Testis (tissue), 2 donors: ENCODE measurements at regions not wholly inside any gene's neighbourhood (a gene's known extent, or its start where the extent isn't known, plus 50 kb on each side); places are given as distances from the start of the nearest gene placed in this dataset.

Source experiments
- DNase-seq: peaks from one replicate; pipeline ENCODE4 v3.0.0-alpha.2; 2019
- H3K27ac ChIP-seq, 2 donors: fragments of 200-600 bp; sonication (generic); one replicate each; pipeline ENCODE4 v1.5.1; 2019
- H3K27me3 ChIP-seq: fragments of 200-600 bp; sonication (generic); one replicate; pipeline ENCODE4 v1.5.1; 2019
- H3K36me3 ChIP-seq: fragments of 200-600 bp; sonication (generic); one replicate; pipeline ENCODE4 v1.5.1; 2017; ENCODE audit warnings: low read depth; ENCODE audit errors: missing control alignments
- H3K4me1 ChIP-seq: fragments of 200-600 bp; sonication (generic); one replicate; pipeline ENCODE4 v1.5.1; 2019
- H3K4me3 ChIP-seq, 2 donors: fragments of 200-600 bp; sonication (generic); one replicate each; pipeline ENCODE4 v1.5.1; 2017 to 2019
- H3K9me3 ChIP-seq: fragments of 200-600 bp; sonication (generic); one replicate; pipeline ENCODE4 v1.5.1; 2017
- POLR2A ChIP-seq: fragments of 450-650 bp; IDR thresholded peaks from one replicate; pipeline ENCODE4 v1.6.1; 2017; ENCODE audit warnings: antibody characterized with exemption, mild to moderate bottlenecking, moderate library complexity
- WGBS, 2 donors: methylation state at CpG; one replicate each; pipeline ENCODE4 v1.1.5; 2018; 5-methylcytosine and 5-hydroxymethylcytosine counted together
- intact Hi-C: fragments of 100-400 bp; cut with DNase I; formaldehyde crosslinking; loops from one replicate; pipeline ENCODE4 v1.15.1; 2023; ENCODE audit warnings: low total_unique reads
- TF ChIP-seq, protein P1 (sequence below), 3 experiments: fragments of 450-650 bp in 2 of 3; fragments of 200-600 bp in 1 of 3; sonication (generic) in 1 of 3; IDR thresholded peaks; one replicate each; pipeline ENCODE4 v1.5.1; 2016 to 2019; ENCODE audit warnings: antibody characterized with exemption in 3 of 3, mild to moderate bottlenecking in 2 of 3, moderate library complexity in 1 of 3

DNA sequence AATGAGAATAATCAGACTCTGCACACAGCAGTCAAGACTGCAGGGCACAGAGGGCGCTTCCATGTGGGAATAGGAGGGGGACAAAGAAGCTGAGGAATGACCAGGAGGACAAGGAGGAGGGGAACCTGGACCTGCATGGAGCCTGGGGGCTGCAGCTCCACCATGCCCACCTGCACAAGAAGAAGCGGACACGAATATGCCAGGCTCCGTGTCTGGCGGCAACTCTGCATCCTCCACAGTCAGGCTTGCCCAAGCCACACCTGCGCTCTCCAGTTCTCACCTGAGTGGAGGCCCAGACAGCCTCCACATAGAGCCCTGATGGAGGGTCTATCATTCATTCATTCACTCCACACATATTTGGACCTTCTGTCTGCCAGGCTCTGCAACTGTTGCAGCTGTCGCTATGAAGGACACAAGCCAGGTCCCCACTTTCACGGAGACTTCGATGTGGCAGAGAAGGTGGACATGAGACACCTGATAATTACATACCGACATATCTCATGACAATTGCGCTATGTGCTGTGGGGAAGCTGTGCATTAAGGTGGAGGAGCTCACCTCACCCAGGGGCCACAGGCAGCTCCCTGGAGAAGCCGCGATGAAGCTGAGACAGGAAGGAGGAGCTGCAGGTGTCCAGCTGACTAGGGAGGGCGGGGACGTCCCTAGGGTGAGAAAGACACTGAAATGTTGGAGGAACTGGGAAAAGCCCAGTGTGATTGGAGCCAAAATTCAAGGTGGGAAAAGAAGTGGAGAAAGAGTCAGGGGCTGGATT, 159.2 kb downstream of the INHBB start:
- TF ChIP-seq, protein P1, sequence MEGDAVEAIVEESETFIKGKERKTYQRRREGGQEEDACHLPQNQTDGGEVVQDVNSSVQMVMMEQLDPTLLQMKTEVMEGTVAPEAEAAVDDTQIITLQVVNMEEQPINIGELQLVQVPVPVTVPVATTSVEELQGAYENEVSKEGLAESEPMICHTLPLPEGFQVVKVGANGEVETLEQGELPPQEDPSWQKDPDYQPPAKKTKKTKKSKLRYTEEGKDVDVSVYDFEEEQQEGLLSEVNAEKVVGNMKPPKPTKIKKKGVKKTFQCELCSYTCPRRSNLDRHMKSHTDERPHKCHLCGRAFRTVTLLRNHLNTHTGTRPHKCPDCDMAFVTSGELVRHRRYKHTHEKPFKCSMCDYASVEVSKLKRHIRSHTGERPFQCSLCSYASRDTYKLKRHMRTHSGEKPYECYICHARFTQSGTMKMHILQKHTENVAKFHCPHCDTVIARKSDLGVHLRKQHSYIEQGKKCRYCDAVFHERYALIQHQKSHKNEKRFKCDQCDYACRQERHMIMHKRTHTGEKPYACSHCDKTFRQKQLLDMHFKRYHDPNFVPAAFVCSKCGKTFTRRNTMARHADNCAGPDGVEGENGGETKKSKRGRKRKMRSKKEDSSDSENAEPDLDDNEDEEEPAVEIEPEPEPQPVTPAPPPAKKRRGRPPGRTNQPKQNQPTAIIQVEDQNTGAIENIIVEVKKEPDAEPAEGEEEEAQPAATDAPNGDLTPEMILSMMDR (IDR thresholded peaks at IDR 0.05) = no peak
- no peak for TF ChIP-seq POLR2A
- no peak overlapping the region for H3K4me3 ChIP-seq
- H3K36me3 ChIP-seq = no peaks in the 10 kb centered on the region
- WGBS, 2 donors = 94 to 95% methylated on average over 12 to 15 of the region's 15 CpGs
- no peaks in the 10 kb centered on the region for H3K9me3 ChIP-seq
- H3K27ac ChIP-seq = no peak overlapping the region
- intact Hi-C loops = no loop called here
- no peaks in the 10 kb centered on the region for H3K27me3 ChIP-seq
- no peak for DNase-seq
- peaks cover 4% of the 10 kb centered on the region for H3K4me1 ChIP-seq

DNA sequence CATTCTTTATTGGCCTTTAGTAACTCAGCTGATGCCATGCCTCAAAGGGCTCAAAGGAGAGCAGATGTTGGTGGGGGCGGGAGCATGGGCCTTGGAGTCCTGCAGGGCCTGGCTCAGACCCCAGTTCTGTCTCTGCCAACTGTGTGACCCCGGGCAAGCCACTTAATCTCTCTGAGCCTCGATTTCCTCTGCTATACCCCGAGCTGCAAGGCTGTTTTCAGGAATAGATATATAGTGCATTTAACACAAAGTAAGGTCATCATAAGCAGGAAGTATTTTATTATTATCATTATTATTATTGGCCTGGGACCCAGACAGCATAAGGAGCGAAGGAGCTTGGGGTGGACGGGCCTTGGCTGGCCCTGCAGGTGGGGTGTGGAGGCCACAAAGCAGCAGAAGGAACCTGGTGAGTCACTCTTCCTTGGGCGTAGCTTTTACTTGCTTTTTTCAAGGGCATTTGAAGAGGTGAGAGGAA, 162.7 kb downstream of the INHBB start:
- WGBS, 2 donors = 50 to 60% methylated on average over 7 of the region's 7 CpGs
- no peaks in the 10 kb centered on the region for H3K9me3 ChIP-seq
- H3K27me3 ChIP-seq = no peaks in the 10 kb centered on the region
- no peak overlapping the region for H3K4me3 ChIP-seq
- no peak for TF ChIP-seq POLR2A
- TF ChIP-seq, protein P1 (IDR thresholded peaks at IDR 0.05) = no peak
- intact Hi-C loops = no loop called here
- no peak for DNase-seq
- H3K27ac ChIP-seq = no peak overlapping the region
- H3K36me3 ChIP-seq = no peaks in the 10 kb centered on the region
- H3K4me1 ChIP-seq = peaks cover 4% of the 10 kb centered on the region

DNA sequence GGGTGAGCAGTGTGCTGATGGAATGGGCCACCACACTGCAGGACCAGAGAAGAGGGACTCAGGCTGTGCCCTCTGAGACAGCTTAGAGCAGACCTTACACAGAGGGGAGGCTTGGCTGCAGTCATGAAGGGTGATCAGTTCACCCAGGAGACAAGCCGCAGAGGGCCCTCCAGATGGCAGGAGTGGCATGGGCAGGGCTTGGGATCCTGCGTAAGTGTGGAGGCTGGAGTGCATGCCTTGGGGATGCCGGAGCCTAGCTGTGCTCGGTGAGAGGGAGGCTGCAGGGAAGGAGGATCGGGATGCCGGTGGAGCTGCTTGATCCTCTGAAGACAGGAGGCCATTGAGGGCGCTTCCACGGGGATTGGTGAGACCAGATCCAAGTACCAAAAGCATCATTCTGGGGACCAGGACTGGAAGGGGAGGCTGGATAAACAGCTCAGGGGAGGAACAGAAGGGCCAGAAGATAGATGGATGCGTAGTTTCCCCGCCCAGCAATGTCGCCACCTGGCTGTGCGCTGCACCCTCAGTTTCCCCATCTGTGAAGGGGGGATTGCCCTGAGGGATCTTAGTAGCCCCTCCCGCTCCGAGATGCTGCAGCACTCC, 163.4 kb downstream of the INHBB start:
- no peaks in the 10 kb centered on the region for H3K36me3 ChIP-seq
- TF ChIP-seq, protein P1 (IDR thresholded peaks at IDR 0.05) = no peak
- TF ChIP-seq POLR2A = no peak
- no peaks in the 10 kb centered on the region for H3K9me3 ChIP-seq
- DNase-seq = no peak
- H3K4me3 ChIP-seq = no peak overlapping the region
- WGBS, 2 donors = 97 to 98% methylated on average over 14 of the region's 14 CpGs
- intact Hi-C loops = no loop called here
- H3K27ac ChIP-seq = no peak overlapping the region
- H3K4me1 ChIP-seq = peaks cover 4% of the 10 kb centered on the region
- no peaks in the 10 kb centered on the region for H3K27me3 ChIP-seq

DNA sequence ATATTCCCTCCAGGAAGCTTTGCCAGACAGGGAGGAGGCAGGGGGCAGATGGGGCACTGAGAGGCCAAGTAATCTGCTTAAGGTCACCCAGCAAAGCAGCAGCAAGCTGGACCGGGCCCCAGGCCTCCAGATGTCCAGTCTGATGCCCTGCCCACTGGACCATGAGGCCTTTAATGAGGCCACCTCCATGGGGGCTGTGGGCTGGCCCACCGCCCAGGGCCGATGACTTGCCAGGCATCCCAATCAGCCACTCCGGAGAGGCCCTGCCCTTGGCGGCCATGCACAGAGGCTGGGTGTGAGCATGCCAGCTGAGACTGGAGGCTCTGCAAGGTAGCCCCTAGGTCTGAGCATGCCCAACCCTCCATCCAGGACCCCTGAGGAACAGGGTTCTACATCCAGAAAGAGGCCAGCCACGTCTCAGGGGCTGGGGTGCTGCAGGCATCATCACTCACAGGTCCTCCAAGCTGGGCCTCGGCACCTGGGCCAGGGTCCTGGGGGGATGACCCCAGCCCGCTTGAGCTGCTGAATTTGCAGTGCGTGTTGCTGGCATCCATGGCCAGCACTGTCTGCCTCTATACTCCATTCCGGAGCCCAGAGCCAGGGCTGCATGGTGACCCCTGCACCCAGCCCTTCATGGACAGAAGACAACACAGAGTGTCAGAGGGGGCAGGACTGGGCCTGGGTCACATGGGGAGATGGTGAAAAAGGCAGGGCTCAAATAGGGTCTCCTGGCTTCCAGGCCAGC, 164.2 kb downstream of the INHBB start:
- intact Hi-C loops = no loop called here
- 94% methylated on average over 9 of the region's 10 CpGs; no CpG with 5 or more reads in 1 of the 2 donors for WGBS, 2 donors
- H3K27ac ChIP-seq = no peak overlapping the region
- no peak for DNase-seq
- no peak overlapping the region for H3K4me3 ChIP-seq
- no peaks in the 10 kb centered on the region for H3K36me3 ChIP-seq
- H3K4me1 ChIP-seq = peaks cover 4% of the 10 kb centered on the region
- H3K9me3 ChIP-seq = no peaks in the 10 kb centered on the region
- no peaks in the 10 kb centered on the region for H3K27me3 ChIP-seq
- TF ChIP-seq, protein P1 (IDR thresholded peaks at IDR 0.05) = no peak
- TF ChIP-seq POLR2A = no peak
